Mesenchymal stem cell (in vitro differentiated cells and primary cell): ENCODE measurements at regions not wholly inside any gene's neighbourhood (a gene's known extent, or its start where the extent isn't known, plus 50 kb on each side); places are given as distances from the start of the nearest gene placed in this dataset.

Source experiments
- DNase-seq: peaks from one replicate; pipeline ENCODE4 v3.0.0-alpha.2; 2013
- H2AFZ ChIP-seq: one replicate; pipeline ENCODE4 v1.6.1; 2013; ENCODE audit warnings: low read depth, mild to moderate bottlenecking, control low read depth, inconsistent platforms, low read length, moderate library complexity
- H2AK5ac ChIP-seq: 2 replicates; pipeline ENCODE4 v1.6.1; 2013; ENCODE audit warnings: low read length, moderate library complexity, mild to moderate bottlenecking, inconsistent platforms; ENCODE audit not compliant: severe bottlenecking
- H2BK120ac ChIP-seq: one replicate; pipeline ENCODE4 v1.6.1; 2013; ENCODE audit warnings: low read depth, mild to moderate bottlenecking, inconsistent platforms, low read length, moderate library complexity
- H2BK12ac ChIP-seq, 2 experiments: one replicate each; pipeline ENCODE4 v1.6.1; 2013; ENCODE audit warnings: inconsistent platforms in 2 of 2, low read length in 2 of 2, mild to moderate bottlenecking in 2 of 2, moderate library complexity in 2 of 2, control low read depth in 1 of 2
- H2BK15ac ChIP-seq: one replicate; pipeline ENCODE4 v1.6.1; 2013; ENCODE audit warnings: mild to moderate bottlenecking, low read depth, inconsistent platforms; ENCODE audit not compliant: poor library complexity, severe bottlenecking
- H2BK5ac ChIP-seq: 2 replicates; pipeline ENCODE4 v1.6.1; 2013; ENCODE audit warnings: low read depth, mild to moderate bottlenecking, low read length, control low read depth, inconsistent platforms; ENCODE audit not compliant: poor library complexity, severe bottlenecking
- H3K14ac ChIP-seq, 2 experiments: one replicate each; pipeline ENCODE4 v1.6.1; 2013; ENCODE audit warnings: inconsistent platforms in 2 of 2, low read length in 2 of 2, control low read depth in 1 of 2, mild to moderate bottlenecking in 1 of 2, moderate library complexity in 1 of 2
- H3K18ac ChIP-seq, 2 experiments: one replicate each; pipeline ENCODE4 v1.6.1; 2013; ENCODE audit warnings: inconsistent platforms in 2 of 2, low read length in 2 of 2, control low read depth in 1 of 2, low read depth in 1 of 2, mild to moderate bottlenecking in 1 of 2
- H3K23ac ChIP-seq, 2 experiments: one replicate each; pipeline ENCODE4 v1.6.1; 2013; ENCODE audit warnings: inconsistent platforms in 2 of 2, low read length in 2 of 2, mild to moderate bottlenecking in 2 of 2, moderate library complexity in 2 of 2, control low read depth in 1 of 2
- H3K27ac ChIP-seq: 2 replicates; pipeline ENCODE4 v1.5.1; 2013; ENCODE audit warnings: mild to moderate bottlenecking, moderate library complexity, low read length, control low read depth, inconsistent platforms; ENCODE audit not compliant: poor library complexity, severe bottlenecking
- H3K27me3 ChIP-seq, 2 experiments: 2 replicates each; pipeline versions ENCODE4 v1.6.1 to v1.7.0; 2013; ENCODE audit warnings: low read length in 2 of 2, mild to moderate bottlenecking in 2 of 2, moderate library complexity in 2 of 2, control low read depth in 1 of 2, inconsistent platforms in 1 of 2; ENCODE audit not compliant: control insufficient read depth in 1 of 2, insufficient read depth in 1 of 2
- H3K36me3 ChIP-seq, 2 experiments: 2 replicates each; pipeline versions ENCODE4 v1.6.1 to v1.7.0; 2013; ENCODE audit warnings: low read length in 2 of 2, control low read depth in 1 of 2, inconsistent platforms in 1 of 2, low read depth in 1 of 2, mild to moderate bottlenecking in 1 of 2; ENCODE audit not compliant: insufficient read depth in 2 of 2, control insufficient read depth in 1 of 2
- H3K4ac ChIP-seq, 2 experiments: one replicate each; pipeline ENCODE4 v1.6.1; 2013; ENCODE audit warnings: inconsistent platforms in 2 of 2, low read length in 2 of 2, mild to moderate bottlenecking in 2 of 2, moderate library complexity in 2 of 2, control low read depth in 1 of 2, low read depth in 1 of 2
- H3K4me1 ChIP-seq: 2 replicates; pipeline ENCODE4 v1.6.1; 2013; ENCODE audit warnings: low read depth, low read length, control low read depth; ENCODE audit not compliant: control insufficient read depth, insufficient read depth
- H3K4me2 ChIP-seq: 2 replicates; pipeline ENCODE4 v1.6.1; 2013; ENCODE audit warnings: low read length, mild to moderate bottlenecking, inconsistent platforms; ENCODE audit not compliant: poor library complexity, severe bottlenecking
- H3K4me3 ChIP-seq, 2 experiments: 2 replicates each; pipeline versions ENCODE4 v1.5.1 to v1.7.0; 2013; ENCODE audit warnings: low read length in 2 of 2, mild to moderate bottlenecking in 2 of 2, control low read depth in 1 of 2, low read depth in 1 of 2; ENCODE audit not compliant: insufficient read depth in 1 of 2
- H3K79me1 ChIP-seq: replicated peaks from 2 replicates; pipeline ENCODE4 v1.6.1; 2013; ENCODE audit warnings: mild to moderate bottlenecking, control low read depth, low read length, inconsistent platforms; ENCODE audit not compliant: poor library complexity, severe bottlenecking
- H3K9ac ChIP-seq: 2 replicates; pipeline ENCODE4 v1.7.0; 2013; ENCODE audit warnings: mild to moderate bottlenecking, low read length, moderate library complexity
- H3K9me3 ChIP-seq: 2 replicates; pipeline ENCODE4 v1.7.0; 2013; ENCODE audit warnings: mild to moderate bottlenecking, low read length; ENCODE audit not compliant: control insufficient read depth
- H4K8ac ChIP-seq: one replicate; pipeline ENCODE4 v1.6.1; 2013; ENCODE audit warnings: inconsistent platforms, mild to moderate bottlenecking, low read length, moderate library complexity
- H4K91ac ChIP-seq: one replicate; pipeline ENCODE4 v1.6.1; 2013; ENCODE audit warnings: mild to moderate bottlenecking, low read length, inconsistent platforms
- WGBS: methylation state at CpG from one replicate; pipeline ENCODE4 v1.1.7; 2013; ENCODE audit warnings: mixed read lengths; 5-methylcytosine and 5-hydroxymethylcytosine counted together

DNA sequence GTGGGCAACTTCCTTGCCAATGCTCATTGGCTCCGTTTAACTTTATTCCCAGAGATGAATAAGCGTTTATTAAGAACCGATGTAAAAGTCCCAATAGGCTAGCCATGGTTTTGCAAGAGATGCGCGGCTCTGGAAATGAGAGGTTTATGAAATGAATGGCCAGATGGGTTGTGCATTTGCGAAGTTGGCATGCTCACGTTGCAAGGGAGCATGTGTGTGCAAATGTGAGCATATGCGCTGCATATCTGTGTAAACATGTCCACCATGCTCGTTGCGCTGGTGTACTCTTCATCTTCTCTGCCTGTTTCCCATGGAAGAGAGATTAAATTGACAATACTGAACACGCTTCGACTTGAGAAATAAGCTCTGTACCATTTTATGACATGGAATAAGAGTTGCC lies 848.6 kb upstream of the RBFOX1 start:
- H2BK12ac ChIP-seq: no peak overlapping the region
- H3K36me3 ChIP-seq: no peaks in the 10 kb centered on the region
- no peaks in the 10 kb centered on the region for H3K4me1 ChIP-seq
- H2AFZ ChIP-seq: no peak overlapping the region
- H3K9me3 ChIP-seq: no peaks in the 10 kb centered on the region
- no peak overlapping the region for H3K4ac ChIP-seq
- no peak overlapping the region for H3K4me3 ChIP-seq
- no peak overlapping the region for H3K9ac ChIP-seq
- H3K18ac ChIP-seq: no peak overlapping the region
- no peak for DNase-seq
- H3K4me2 ChIP-seq: no peak overlapping the region
- H3K27ac ChIP-seq: no peak overlapping the region
- no peak overlapping the region for H2BK5ac ChIP-seq
- H2BK120ac ChIP-seq: no peak overlapping the region
- WGBS: 70% methylated on average over 12 of the region's 12 CpGs
- H4K8ac ChIP-seq: no peak overlapping the region
- no peak overlapping the region for H3K23ac ChIP-seq
- H3K79me1 ChIP-seq: no peaks in the 10 kb centered on the region
- H3K27me3 ChIP-seq: no peaks in the 10 kb centered on the region
- no peak overlapping the region for H2AK5ac ChIP-seq
- H3K14ac ChIP-seq: no peak overlapping the region
- H2BK15ac ChIP-seq: no peak overlapping the region
- no peak overlapping the region for H4K91ac ChIP-seq

DNA sequence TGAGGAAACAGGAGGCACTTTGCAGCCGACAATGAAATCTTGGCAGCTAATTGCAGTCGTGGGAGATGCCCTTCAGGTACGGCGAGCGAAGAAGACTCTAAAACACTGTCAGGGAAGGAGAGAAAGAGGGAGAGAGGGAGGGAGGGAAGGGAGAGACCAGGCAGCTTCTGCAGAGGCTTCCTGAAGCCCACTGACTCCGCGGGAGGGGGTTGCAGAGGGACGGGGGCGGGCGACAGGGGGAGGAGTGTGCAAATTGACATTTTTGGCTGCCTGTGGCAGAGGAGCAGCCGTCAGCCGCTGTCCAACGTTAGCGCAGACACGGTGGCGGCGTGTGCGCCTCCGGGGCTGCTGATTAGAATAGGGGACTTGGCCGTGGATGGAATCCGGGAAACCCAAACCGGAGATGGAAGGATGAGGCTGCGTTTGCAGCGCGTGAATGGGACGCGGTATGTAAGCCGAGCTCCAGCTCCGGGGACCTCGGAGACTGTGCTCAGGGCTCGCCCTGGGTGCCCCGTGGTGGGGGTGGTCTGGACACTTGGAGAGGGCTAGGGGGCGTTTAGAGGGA lies 849.1 kb upstream of the RBFOX1 start:
- Histone ChIP-seq H2BK15ac (no peak overlapping the region), H3K4ac (no peak overlapping the region), H3K4me1 (no peaks in the 10 kb centered on the region), H3K27ac (no peak overlapping the region), H3K18ac (no peak overlapping the region), H3K36me3 (no peaks in the 10 kb centered on the region), H3K9me3 (no peaks in the 10 kb centered on the region), H2BK12ac (no peak overlapping the region), H3K4me3 (no peak overlapping the region), H4K8ac (no peak overlapping the region), H4K91ac (no peak overlapping the region), H3K4me2 (no peak overlapping the region), H2BK120ac (no peak overlapping the region), H3K79me1 (no peaks in the 10 kb centered on the region), H2BK5ac (no peak overlapping the region), H3K27me3 (no peaks in the 10 kb centered on the region), H2AK5ac (no peak overlapping the region), H3K14ac (no peak overlapping the region), H3K23ac (no peak overlapping the region), H3K9ac (no peak overlapping the region), H2AFZ (no peak overlapping the region)
- WGBS: 13% methylated on average over 33 of the region's 33 CpGs
- DNase-seq: no peak

DNA sequence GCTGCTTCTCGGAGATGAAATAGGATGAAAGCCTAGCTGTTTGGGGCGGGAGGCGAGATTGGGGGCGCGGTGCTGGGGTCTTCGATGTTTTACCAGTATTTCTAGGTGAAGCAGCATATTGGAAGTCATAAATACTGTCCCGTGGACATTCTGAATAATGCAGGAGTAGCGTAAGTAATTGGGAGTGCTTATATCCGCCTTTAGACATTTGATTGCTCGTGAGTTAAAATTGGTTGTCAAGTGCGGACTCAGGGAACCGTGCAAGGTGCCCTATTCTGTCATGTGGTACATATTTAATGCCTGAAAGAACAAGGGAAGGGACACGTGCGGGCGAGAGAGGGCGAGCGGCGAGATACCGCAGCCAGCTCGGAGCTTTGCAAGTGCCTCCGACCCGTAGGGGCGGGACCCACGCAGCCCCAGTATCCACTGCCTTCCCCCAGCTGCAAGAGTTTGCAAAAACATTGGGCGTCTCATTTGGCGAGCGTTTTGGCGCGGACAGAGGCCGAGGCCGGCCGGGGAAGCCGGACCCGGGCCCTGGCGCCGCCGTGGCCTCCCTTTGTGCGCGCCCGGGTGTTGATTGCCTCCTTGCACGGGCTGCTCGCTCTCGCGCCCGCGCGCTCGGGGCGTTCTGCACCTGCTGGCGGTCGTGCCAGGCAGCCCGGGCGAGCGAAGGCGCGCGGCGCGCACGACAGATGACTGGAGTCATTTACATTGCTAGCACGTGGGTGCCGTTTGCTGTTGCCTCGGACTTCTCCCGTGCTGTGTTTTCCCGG lies 849.8 kb upstream of the RBFOX1 start:
- Histone ChIP-seq H2BK5ac (no peak overlapping the region), H2BK12ac (no peak overlapping the region), H3K9ac (no peak overlapping the region), H2AFZ (no peak overlapping the region), H2BK120ac (no peak overlapping the region), H3K79me1 (no peaks in the 10 kb centered on the region), H3K27ac (no peak overlapping the region), H3K4me3 (no peak overlapping the region), H3K27me3 (no peaks in the 10 kb centered on the region), H3K4ac (no peak overlapping the region), H2AK5ac (no peak overlapping the region), H3K4me2 (no peak overlapping the region), H4K91ac (no peak overlapping the region), H3K9me3 (no peaks in the 10 kb centered on the region), H2BK15ac (no peak overlapping the region), H3K18ac (no peak overlapping the region), H3K36me3 (no peaks in the 10 kb centered on the region), H3K23ac (no peak overlapping the region), H4K8ac (no peak overlapping the region), H3K14ac (no peak overlapping the region), H3K4me1 (no peaks in the 10 kb centered on the region)
- 80% methylated on average over 65 of the region's 65 CpGs for WGBS
- DNase-seq: no peak

DNA sequence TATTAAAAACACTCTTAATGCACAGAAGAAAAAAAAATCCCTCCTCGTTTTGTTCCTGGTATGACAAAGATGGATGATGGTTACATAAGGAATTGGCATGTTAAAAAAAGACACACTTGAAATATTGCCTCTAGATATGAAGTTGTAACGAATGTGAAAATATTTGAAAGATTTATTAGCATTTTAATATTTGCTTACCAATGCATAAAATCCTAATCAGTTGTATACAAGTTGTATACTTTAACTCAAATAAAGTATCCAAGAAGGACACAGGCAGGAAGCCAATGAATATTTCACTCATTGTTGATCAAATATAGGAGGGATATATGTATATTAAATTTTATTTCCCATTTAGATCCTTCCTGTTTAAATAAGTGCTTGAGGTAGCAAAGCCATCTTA lies 850.8 kb upstream of the RBFOX1 start:
- no CpG with 5 or more reads among the region's 2 CpGs for WGBS
- H2BK5ac ChIP-seq: no peak overlapping the region
- H3K14ac ChIP-seq: no peak overlapping the region
- H4K8ac ChIP-seq: no peak overlapping the region
- H3K4me3 ChIP-seq: no peak overlapping the region
- H3K18ac ChIP-seq: no peak overlapping the region
- no peaks in the 10 kb centered on the region for H3K9me3 ChIP-seq
- H2BK12ac ChIP-seq: no peak overlapping the region
- H3K4me1 ChIP-seq: no peaks in the 10 kb centered on the region
- H3K36me3 ChIP-seq: no peaks in the 10 kb centered on the region
- no peak overlapping the region for H3K4ac ChIP-seq
- no peak overlapping the region for H2BK15ac ChIP-seq
- H2BK120ac ChIP-seq: no peak overlapping the region
- DNase-seq: no peak
- no peak overlapping the region for H3K23ac ChIP-seq
- no peaks in the 10 kb centered on the region for H3K79me1 ChIP-seq
- H2AK5ac ChIP-seq: no peak overlapping the region
- no peak overlapping the region for H3K27ac ChIP-seq
- no peak overlapping the region for H3K4me2 ChIP-seq
- H3K27me3 ChIP-seq: no peaks in the 10 kb centered on the region
- H4K91ac ChIP-seq: no peak overlapping the region
- H3K9ac ChIP-seq: no peak overlapping the region
- no peak overlapping the region for H2AFZ ChIP-seq
